Duodenal mucosa (tissue), 2 donors: ENCODE measurements at regions not wholly inside any gene's neighbourhood (a gene's known extent, or its start where the extent isn't known, plus 50 kb on each side); places are given as distances from the start of the nearest gene placed in this dataset.

Experiments
- H3K27ac ChIP-seq: one replicate; pipeline ENCODE4 v1.7.0; 2013; ENCODE audit warnings: low read depth, low read length
- H3K27me3 ChIP-seq, 2 donors: one replicate each; pipeline ENCODE4 v1.7.0; 2013; ENCODE audit warnings: low read length in 2 of 2, control low read depth in 1 of 2; ENCODE audit not compliant: insufficient read depth in 2 of 2, control insufficient read depth in 1 of 2
- H3K36me3 ChIP-seq, 2 donors: one replicate each; pipeline ENCODE4 v1.7.0; 2013; ENCODE audit warnings: low read length in 2 of 2, control low read depth in 1 of 2; ENCODE audit not compliant: insufficient read depth in 2 of 2, control insufficient read depth in 1 of 2
- H3K4me1 ChIP-seq, 2 donors: one replicate each; pipeline ENCODE4 v1.7.0; 2013; ENCODE audit warnings: low read length in 2 of 2, control low read depth in 1 of 2; ENCODE audit not compliant: insufficient read depth in 2 of 2, control insufficient read depth in 1 of 2
- H3K4me3 ChIP-seq, 2 donors: one replicate each; pipeline ENCODE4 v1.7.0; 2013; ENCODE audit warnings: low read length in 2 of 2, low read depth in 1 of 2
- H3K9ac ChIP-seq, 2 donors: one replicate each; pipeline ENCODE4 v1.7.0; 2013; ENCODE audit warnings: low read length in 2 of 2, low read depth in 1 of 2
- H3K9me3 ChIP-seq, 2 donors: one replicate each; pipeline ENCODE4 v1.7.0; 2013; ENCODE audit warnings: low read length in 2 of 2, control low read depth in 1 of 2; ENCODE audit not compliant: control insufficient read depth in 1 of 2

- Histone ChIP-seq H3K36me3 (no peaks in the 10 kb centered on the region), H3K4me1 (peaks cover 4 to 18% of the 10 kb centered on the region in 2 donors), H3K4me3 (no peak overlapping the region), H3K27ac (no peak overlapping the region), H3K27me3 (no peaks in the 10 kb centered on the region), H3K9ac (no peak overlapping the region), H3K9me3 (no peaks in the 10 kb centered on the region)
Measured at GRCh38 chr20:22492497-22492896, 91.9 kb downstream of the FOXA2 start.

DNA sequence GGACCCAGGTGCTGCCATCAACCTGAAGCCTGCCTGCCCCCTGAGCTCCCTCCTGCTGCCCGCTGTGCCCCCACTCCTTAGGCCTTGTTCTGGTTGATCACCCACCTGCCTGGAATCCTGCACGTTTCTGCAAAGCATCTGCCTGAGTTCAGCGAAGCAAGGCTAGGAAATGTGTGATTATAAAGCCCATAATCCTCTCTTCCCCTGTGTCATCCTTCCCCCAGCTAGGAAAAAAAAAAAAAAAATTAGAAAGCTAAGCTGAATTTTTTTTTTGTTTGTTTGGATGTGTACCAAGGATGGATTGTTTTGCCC is 93.2 kb downstream of the FOXA2 start:
- no peaks in the 10 kb centered on the region for H3K9me3 ChIP-seq
- no peaks in the 10 kb centered on the region for H3K27me3 ChIP-seq
- H3K36me3 ChIP-seq: no peaks in the 10 kb centered on the region
- peaks cover 4 to 18% of the 10 kb centered on the region in 2 donors for H3K4me1 ChIP-seq
- peak overlapping the region in 1 of 2 donors; percentile 22 for H3K9ac ChIP-seq
- H3K4me3 ChIP-seq: no peak overlapping the region
- no peak overlapping the region for H3K27ac ChIP-seq

DNA sequence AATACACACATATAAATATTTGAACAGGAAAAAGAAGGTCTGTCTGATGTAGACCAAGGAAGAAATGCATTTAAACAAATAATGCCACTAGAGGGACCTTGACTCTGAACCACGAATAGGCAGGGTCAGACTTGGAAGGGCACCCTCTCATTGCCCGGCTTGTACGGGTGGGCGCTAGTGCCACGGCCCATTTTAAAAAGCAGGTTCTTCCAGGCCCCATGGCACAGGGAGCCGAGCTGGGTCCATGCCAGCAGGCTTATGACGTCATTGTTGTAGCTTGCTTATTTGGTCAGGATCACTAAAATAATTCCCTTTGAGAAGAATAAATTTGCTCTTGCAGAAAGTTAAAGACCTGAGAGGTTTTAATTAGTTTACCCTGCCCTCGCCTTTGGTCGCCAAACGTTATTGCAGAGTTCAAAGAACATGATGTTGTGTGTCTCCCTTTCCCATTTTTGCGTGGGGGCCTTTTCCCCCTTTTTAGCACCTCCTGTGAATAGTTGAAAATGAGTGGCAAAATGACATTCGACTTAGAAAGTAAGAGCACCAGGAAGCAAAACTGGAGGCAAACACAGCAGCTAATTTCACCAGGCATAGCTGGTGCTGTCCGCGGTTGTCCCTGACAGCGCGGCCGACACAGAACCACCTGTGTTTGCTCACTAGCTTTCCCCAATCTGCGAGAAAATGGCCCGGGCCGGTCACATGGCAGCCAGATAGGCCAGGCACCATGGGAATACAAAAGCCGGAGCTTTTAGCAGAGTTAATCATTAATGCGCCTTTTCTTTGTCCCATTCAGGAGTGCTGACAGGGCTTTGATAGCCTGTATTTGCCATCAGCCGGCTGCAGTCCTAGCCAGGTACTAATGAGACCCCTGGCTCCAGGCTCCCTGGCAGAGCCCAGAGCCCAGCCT is 93.8 kb downstream of the FOXA2 start:
- H3K27ac ChIP-seq: no peak overlapping the region
- no peaks in the 10 kb centered on the region for H3K9me3 ChIP-seq
- peak overlapping the region in 1 of 2 donors; percentile 22 for H3K9ac ChIP-seq
- peaks cover 4 to 18% of the 10 kb centered on the region in 2 donors for H3K4me1 ChIP-seq
- H3K27me3 ChIP-seq: no peaks in the 10 kb centered on the region
- peak overlapping the region; percentile 34 to 49 for H3K4me3 ChIP-seq
- no peaks in the 10 kb centered on the region for H3K36me3 ChIP-seq

DNA sequence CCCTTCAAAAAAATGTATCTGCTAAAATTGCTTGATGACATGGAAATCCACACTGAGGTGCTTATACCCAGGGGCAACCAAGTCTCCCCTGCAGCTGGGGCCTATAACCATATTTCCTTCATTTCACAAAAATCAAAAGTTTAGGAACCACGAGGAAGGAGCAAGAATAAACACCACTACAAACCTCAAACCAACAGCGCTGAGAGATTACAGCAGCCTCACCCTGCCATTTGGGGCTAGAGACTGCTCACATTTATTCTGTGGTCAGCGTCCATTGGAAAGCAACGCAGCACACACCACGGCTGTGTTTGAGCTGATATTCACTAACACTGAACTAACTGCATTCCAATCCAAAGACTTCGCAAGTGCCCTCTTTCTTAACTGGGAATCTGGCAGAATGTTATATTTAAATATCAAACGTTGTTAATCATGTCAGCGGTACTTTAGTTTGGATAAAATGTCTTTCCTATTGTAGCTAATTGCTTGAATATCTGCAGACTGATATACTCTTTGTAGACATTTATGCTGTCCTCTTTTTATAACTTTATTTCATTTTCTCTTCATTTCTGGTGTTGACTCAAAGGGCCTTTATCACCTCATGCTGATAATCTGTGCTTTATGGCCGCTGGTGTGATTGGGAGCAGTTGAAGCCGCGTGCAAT is 94.6 kb downstream of the FOXA2 start:
- Histone ChIP-seq H3K9ac (no peak overlapping the region), H3K4me1 (peaks cover 4 to 18% of the 10 kb centered on the region in 2 donors), H3K36me3 (no peaks in the 10 kb centered on the region), H3K27me3 (no peaks in the 10 kb centered on the region), H3K4me3 (peak overlapping the region in 1 of 2 donors; percentile 49), H3K9me3 (no peaks in the 10 kb centered on the region), H3K27ac (no peak overlapping the region)

DNA sequence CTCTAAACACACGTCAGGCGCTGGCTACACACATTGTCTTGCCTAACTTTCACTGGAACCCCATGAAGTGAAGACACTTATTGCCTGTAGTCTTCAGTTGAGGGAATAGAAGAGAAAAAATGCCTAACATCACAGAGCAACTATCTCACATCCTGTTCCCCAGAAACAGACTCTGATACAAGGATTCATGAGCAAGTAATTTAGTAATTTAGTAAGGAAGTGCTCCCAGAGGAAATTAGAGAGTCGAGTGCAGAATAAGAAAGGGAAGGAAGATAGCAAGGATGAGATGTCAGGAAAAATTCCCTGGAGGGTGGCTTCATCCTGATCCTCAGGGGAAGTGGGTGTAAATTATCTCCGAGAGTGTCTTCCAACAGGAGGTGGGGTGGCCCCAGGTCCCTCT is 104.0 kb downstream of the FOXA2 start:
- peaks cover 0 to 8% of the 10 kb centered on the region in 2 donors for H3K4me1 ChIP-seq
- no peaks in the 10 kb centered on the region for H3K36me3 ChIP-seq
- H3K9me3 ChIP-seq: no peaks in the 10 kb centered on the region
- no peak overlapping the region for H3K9ac ChIP-seq
- no peak overlapping the region for H3K27ac ChIP-seq
- no peak overlapping the region for H3K4me3 ChIP-seq
- peaks cover 0 to 9% of the 10 kb centered on the region in 2 donors for H3K27me3 ChIP-seq

- H3K4me1 ChIP-seq: no peaks in the 10 kb centered on the region
- no peaks in the 10 kb centered on the region for H3K27me3 ChIP-seq
- H3K9me3 ChIP-seq: no peaks in the 10 kb centered on the region
- no peak overlapping the region for H3K9ac ChIP-seq
- no peaks in the 10 kb centered on the region for H3K36me3 ChIP-seq
- no peak overlapping the region for H3K27ac ChIP-seq
- H3K4me3 ChIP-seq: no peak overlapping the region
Measured at GRCh38 chr20:22475662-22476061, 108.7 kb downstream of the FOXA2 start.

DNA sequence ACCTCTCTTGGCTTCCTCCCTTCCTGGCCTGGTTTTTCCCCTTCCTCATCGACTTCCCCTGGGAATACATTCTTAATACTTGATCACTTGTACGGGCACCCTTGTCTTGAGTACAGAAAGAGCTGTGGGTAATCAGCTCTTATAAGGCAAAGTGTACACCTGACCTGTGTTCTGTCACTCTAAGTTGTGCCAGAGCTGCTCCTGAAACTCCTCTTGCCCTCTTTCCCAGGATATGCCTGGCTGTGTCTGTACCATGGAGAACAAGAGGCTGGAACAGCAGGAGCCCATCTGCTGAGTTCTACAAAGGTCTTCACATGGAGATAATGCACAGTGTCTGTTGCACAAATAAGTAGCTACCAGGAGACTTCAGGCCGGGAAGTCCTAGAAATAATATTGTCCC is 110.1 kb downstream of the FOXA2 start:
- Histone ChIP-seq H3K36me3 (no peaks in the 10 kb centered on the region), H3K4me3 (no peak overlapping the region), H3K27me3 (no peaks in the 10 kb centered on the region), H3K4me1 (no peaks in the 10 kb centered on the region), H3K9me3 (no peaks in the 10 kb centered on the region), H3K9ac (no peak overlapping the region), H3K27ac (no peak overlapping the region)

- Histone ChIP-seq H3K27ac (no peak overlapping the region), H3K36me3 (no peaks in the 10 kb centered on the region), H3K9me3 (no peaks in the 10 kb centered on the region), H3K27me3 (no peaks in the 10 kb centered on the region), H3K4me1 (no peaks in the 10 kb centered on the region), H3K4me3 (no peak overlapping the region), H3K9ac (no peak overlapping the region)
Measured at GRCh38 chr20:22473293-22473692, 111.1 kb downstream of the FOXA2 start.

- H3K9me3 ChIP-seq: no peaks in the 10 kb centered on the region
- no peak overlapping the region for H3K9ac ChIP-seq
- H3K27me3 ChIP-seq: no peaks in the 10 kb centered on the region
- no peak overlapping the region for H3K4me3 ChIP-seq
- no peak overlapping the region for H3K27ac ChIP-seq
- H3K4me1 ChIP-seq: no peaks in the 10 kb centered on the region
- H3K36me3 ChIP-seq: no peaks in the 10 kb centered on the region
Measured at GRCh38 chr20:22472447-22473100, 111.8 kb downstream of the FOXA2 start.

DNA sequence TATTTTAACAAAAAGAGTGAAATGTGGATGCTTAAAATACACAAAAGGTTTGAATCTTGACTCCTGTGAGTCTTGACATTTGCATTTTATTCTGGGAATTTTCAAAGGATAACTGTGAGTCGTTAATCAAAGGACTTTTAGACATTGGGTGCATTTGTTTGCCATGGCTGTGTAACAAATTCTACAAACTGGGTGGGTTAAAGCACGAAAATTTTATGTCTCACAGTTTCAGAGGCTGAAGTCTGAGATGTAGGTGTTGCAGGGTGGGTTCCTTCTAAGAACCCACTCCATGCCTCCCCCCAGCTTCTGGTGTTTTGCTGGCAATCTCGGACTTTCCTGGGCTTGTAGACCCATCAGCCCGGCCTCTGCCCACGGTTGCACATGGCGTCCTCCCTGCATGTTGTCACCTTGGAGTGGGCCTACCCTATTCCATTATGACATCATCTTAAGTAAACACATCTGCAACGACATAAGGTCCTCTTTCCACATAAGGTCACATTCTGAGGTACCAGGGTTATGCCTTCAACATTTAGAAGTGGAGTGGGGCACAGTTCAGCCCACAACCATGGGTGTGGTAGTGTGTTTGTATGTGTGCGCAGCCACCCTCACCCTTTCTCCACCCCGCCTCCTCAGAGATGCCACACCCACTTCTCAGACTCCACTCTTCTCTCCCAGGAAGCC is 113.1 kb downstream of the FOXA2 start:
- Histone ChIP-seq H3K4me3 (no peak overlapping the region), H3K36me3 (no peaks in the 10 kb centered on the region), H3K9ac (no peak overlapping the region), H3K27me3 (no peaks in the 10 kb centered on the region), H3K4me1 (peaks cover 0 to 6% of the 10 kb centered on the region in 2 donors), H3K9me3 (no peaks in the 10 kb centered on the region), H3K27ac (no peak overlapping the region)
